CD4-positive, alpha-beta T cell treated with Interferon gamma for 1 hour (primary cell): ENCODE measurements at regions not wholly inside any gene's neighbourhood (a gene's known extent, or its start where the extent isn't known, plus 50 kb on each side); places are given as distances from the start of the nearest gene placed in this dataset.
"Not testable (repeated sequence)": the region's sequence is repeated elsewhere in the genome, so short reads cannot be mapped to it uniquely, and the experiment has no call there.

Experiments used
- DNase-seq: peaks from one replicate; pipeline ENCODE4 v3.0.0-alpha.2; 2020

- DNase-seq = no peak
These were observed 735.7 kb upstream of the SLC8A1 start for GRCh38 chr2:41187376-41188122.

- no peak for DNase-seq
These were observed 742.3 kb upstream of the SLC8A1 start for GRCh38 chr2:41194230-41194629.

- no peak for DNase-seq
These were observed 745.9 kb upstream of the SLC8A1 start for GRCh38 chr2:41197781-41198180.

GRCh38 chr2:41199334-41199733 lies 747.4 kb upstream of the SLC8A1 start:
- no peak for DNase-seq

GRCh38 chr2:41204315-41204714 lies 752.4 kb upstream of the SLC8A1 start:
- no peak for DNase-seq

- DNase-seq = no peak
These were observed 754.1 kb upstream of the SLC8A1 start for GRCh38 chr2:41206004-41206403.

GRCh38 chr2:41207578-41207977 lies 755.7 kb upstream of the SLC8A1 start:
- no peak for DNase-seq

- not testable (repeated sequence) for DNase-seq
These were observed 758.1 kb upstream of the SLC8A1 start for GRCh38 chr2:41210030-41210429.

GRCh38 chr2:41216978-41217377 lies 765.1 kb upstream of the SLC8A1 start:
- DNase-seq = no peak

- DNase-seq = no peak
These were observed 770.7 kb upstream of the SLC8A1 start for GRCh38 chr2:41222593-41222992.

- DNase-seq = no peak
These were observed 782.2 kb upstream of the SLC8A1 start for GRCh38 chr2:41234093-41234492.

- no peak for DNase-seq
These were observed 789.6 kb upstream of the SLC8A1 start for GRCh38 chr2:41241325-41242000.

GRCh38 chr2:41242001-41242331 lies 790.1 kb upstream of the SLC8A1 start:
- DNase-seq = no peak

GRCh38 chr2:41267929-41268659 lies 779.7 kb upstream of the PKDCC start:
- DNase-seq = no peak

- DNase-seq = no peak
These were observed 764.6 kb upstream of the PKDCC start for GRCh38 chr2:41283079-41283775.

GRCh38 chr2:41293491-41293890 lies 754.3 kb upstream of the PKDCC start:
- DNase-seq = no peak

- DNase-seq = no peak
These were observed 753.5 kb upstream of the PKDCC start for GRCh38 chr2:41294331-41294730.

GRCh38 chr2:41313082-41313481 lies 734.7 kb upstream of the PKDCC start:
- no peak for DNase-seq

- DNase-seq = no peak
These were observed 733.2 kb upstream of the PKDCC start for GRCh38 chr2:41314511-41315070.

- no peak for DNase-seq
These were observed 728.4 kb upstream of the PKDCC start for GRCh38 chr2:41319437-41319836.

- DNase-seq = no peak
These were observed 727.3 kb upstream of the PKDCC start for GRCh38 chr2:41320491-41320890.

- DNase-seq = no peak
These were observed 726.5 kb upstream of the PKDCC start for GRCh38 chr2:41321351-41321750.

GRCh38 chr2:41326851-41327250 lies 721.0 kb upstream of the PKDCC start:
- no peak for DNase-seq
